ENCODE measurements at regions not wholly inside any gene's neighbourhood (a gene's known extent, or its start where the extent isn't known, plus 50 kb on each side); places are given as distances from the start of the nearest gene placed in this dataset.

DNA sequence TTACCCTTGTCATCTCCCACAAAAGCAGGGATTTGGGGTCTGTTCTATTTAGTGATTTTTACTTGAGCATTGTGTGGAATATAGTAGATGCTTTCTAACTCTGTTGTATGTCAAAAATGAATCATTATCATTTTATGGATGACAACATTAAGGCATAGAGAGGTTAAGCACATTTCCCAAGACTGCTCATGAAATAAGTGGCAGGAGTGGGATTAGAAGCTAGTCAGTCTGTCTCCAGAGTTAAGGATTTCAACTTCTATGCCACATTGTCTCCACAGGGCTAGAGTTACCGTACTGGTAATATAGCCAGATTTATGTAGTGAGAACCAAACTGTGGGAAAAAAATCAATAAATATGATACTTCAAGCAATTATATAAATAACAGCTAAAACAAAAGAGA, 170.6 kb upstream of the DCN start:
- CTCF ChIA-PET = no interaction called here
- Histone ChIP-seq H3K27ac (ENCODE audit: low read depth, low read length, poor library complexity, severe bottlenecking) (no peak overlapping the region), H3K36me3 (ENCODE audit: insufficient read depth, low read length, poor library complexity, severe bottlenecking) (no peaks in the 10 kb centered on the region), H3K4me3 (ENCODE audit: low read depth, low read length, poor library complexity, severe bottlenecking) (no peak overlapping the region), H3K9me3 (ENCODE audit: low read depth, low read length, poor library complexity, severe bottlenecking) (no peaks in the 10 kb centered on the region), H3K4me1 (ENCODE audit: insufficient read depth, low read length, poor library complexity, severe bottlenecking) (no peaks in the 10 kb centered on the region), H3K27me3 (replicated peaks; ENCODE audit: insufficient read depth, low read depth, low read length, poor library complexity) (no peaks in the 10 kb centered on the region)
- no peak for DNase-seq (ENCODE audit: low spot score)
- BruUV-seq (replicated peaks) = no TSS peak
- intact Hi-C loops (cut with micrococcal nuclease; ENCODE audit: unreplicated experiment) = no loop called here
- POLR2A ChIA-PET (ENCODE audit: low non-redundant PET) = no interaction called here
- TF ChIP-seq EZH2 (IDR thresholded peaks at IDR 0.05; ENCODE audit: borderline replicate concordance, low read depth, low read length, poor library complexity, severe bottlenecking) = no peak
- TF ChIP-seq, protein P1, sequence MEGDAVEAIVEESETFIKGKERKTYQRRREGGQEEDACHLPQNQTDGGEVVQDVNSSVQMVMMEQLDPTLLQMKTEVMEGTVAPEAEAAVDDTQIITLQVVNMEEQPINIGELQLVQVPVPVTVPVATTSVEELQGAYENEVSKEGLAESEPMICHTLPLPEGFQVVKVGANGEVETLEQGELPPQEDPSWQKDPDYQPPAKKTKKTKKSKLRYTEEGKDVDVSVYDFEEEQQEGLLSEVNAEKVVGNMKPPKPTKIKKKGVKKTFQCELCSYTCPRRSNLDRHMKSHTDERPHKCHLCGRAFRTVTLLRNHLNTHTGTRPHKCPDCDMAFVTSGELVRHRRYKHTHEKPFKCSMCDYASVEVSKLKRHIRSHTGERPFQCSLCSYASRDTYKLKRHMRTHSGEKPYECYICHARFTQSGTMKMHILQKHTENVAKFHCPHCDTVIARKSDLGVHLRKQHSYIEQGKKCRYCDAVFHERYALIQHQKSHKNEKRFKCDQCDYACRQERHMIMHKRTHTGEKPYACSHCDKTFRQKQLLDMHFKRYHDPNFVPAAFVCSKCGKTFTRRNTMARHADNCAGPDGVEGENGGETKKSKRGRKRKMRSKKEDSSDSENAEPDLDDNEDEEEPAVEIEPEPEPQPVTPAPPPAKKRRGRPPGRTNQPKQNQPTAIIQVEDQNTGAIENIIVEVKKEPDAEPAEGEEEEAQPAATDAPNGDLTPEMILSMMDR (conservative IDR thresholded peaks at IDR 0.05; ENCODE audit: low read depth, low read length) = no peak

DNA sequence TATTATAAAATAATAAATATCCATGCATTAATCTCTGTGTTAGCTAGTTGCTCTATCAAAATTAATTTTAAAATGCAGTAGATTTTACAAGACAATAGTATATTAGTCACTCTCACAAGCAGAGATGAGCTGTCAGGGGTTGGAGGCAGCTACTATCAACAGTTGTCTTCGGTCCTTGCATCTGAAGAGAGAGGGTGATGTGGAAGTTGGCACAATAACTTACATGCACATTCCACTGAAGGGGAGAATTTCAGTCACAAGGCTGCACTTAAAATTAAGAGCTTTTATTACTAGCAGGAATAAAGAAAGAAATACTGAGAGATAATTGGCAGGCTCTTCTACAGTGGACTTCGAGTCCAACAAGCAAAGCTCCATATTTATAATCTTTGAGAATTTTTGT, 166.9 kb upstream of the DCN start:
- H3K9me3 ChIP-seq (ENCODE audit: low read depth, low read length, poor library complexity, severe bottlenecking) = no peaks in the 10 kb centered on the region
- no peak for TF ChIP-seq EZH2 (IDR thresholded peaks at IDR 0.05; ENCODE audit: borderline replicate concordance, low read depth, low read length, poor library complexity, severe bottlenecking)
- TF ChIP-seq, protein P1 (conservative IDR thresholded peaks at IDR 0.05; ENCODE audit: low read depth, low read length) = no peak
- ChIA-PET POLR2A (ENCODE audit: low non-redundant PET) (no interaction called here), CTCF (no interaction called here)
- no peaks in the 10 kb centered on the region for H3K36me3 ChIP-seq (ENCODE audit: insufficient read depth, low read length, poor library complexity, severe bottlenecking)
- H3K27ac ChIP-seq (ENCODE audit: low read depth, low read length, poor library complexity, severe bottlenecking) = no peak overlapping the region
- H3K4me3 ChIP-seq (ENCODE audit: low read depth, low read length, poor library complexity, severe bottlenecking) = no peak overlapping the region
- no TSS peak for BruUV-seq (replicated peaks)
- DNase-seq (ENCODE audit: low spot score) = no peak
- intact Hi-C loops (cut with micrococcal nuclease; ENCODE audit: unreplicated experiment) = loop anchor here (10.0 kb wide), 1 partner anchor 1615 kb away; no protein-coding TSS in a partner anchor
- H3K4me1 ChIP-seq (ENCODE audit: insufficient read depth, low read length, poor library complexity, severe bottlenecking) = no peaks in the 10 kb centered on the region
- H3K27me3 ChIP-seq (replicated peaks; ENCODE audit: insufficient read depth, low read depth, low read length, poor library complexity) = peaks cover 6% of the 10 kb centered on the region

DNA sequence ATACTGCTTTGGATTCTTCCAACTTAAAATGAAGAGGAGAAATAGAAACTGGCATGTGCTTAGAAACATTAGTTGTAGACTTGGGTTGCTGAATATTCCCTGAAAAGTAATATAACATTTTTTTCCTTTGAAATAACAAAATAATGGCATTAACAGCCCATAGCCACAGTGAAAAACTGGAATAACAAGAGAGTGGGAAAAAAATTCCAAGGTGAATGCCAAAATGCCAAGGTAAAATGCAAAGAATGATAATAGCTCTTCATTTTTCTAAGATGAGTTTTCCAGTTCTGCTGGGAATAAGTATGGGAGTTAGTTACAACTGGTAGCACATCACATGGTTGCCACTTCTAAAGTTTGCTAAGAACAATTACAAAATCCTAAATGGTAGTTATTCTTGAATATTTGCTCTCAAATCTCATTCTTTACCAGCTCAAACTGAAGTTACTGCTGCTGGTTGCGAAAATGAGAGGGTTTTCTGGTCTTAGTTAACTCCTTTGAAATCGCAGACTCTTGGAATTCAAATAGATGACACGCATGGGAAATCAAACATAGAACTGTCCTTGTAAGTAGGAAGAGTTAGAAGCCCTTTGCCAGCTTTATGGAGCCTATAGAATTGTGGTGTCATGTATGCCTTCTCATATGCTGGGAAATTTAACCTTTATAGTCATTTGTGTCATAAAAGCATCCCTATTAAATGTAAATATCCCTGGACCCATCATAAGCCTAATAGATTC, 165.0 kb upstream of the DCN start:
- no peak overlapping the region for H3K27ac ChIP-seq (ENCODE audit: low read depth, low read length, poor library complexity, severe bottlenecking)
- CTCF ChIA-PET = no interaction called here
- no peak overlapping the region for H3K4me3 ChIP-seq (ENCODE audit: low read depth, low read length, poor library complexity, severe bottlenecking)
- peaks cover 6% of the 10 kb centered on the region for H3K27me3 ChIP-seq (replicated peaks; ENCODE audit: insufficient read depth, low read depth, low read length, poor library complexity)
- no peaks in the 10 kb centered on the region for H3K4me1 ChIP-seq (ENCODE audit: insufficient read depth, low read length, poor library complexity, severe bottlenecking)
- H3K9me3 ChIP-seq (ENCODE audit: low read depth, low read length, poor library complexity, severe bottlenecking) = no peaks in the 10 kb centered on the region
- no TSS peak for BruUV-seq (replicated peaks)
- DNase-seq (ENCODE audit: low spot score) = no peak
- POLR2A ChIA-PET (ENCODE audit: low non-redundant PET) = no interaction called here
- TF ChIP-seq, protein P1 (conservative IDR thresholded peaks at IDR 0.05; ENCODE audit: low read depth, low read length) = no peak
- no peak for TF ChIP-seq EZH2 (IDR thresholded peaks at IDR 0.05; ENCODE audit: borderline replicate concordance, low read depth, low read length, poor library complexity, severe bottlenecking)
- intact Hi-C loops (cut with micrococcal nuclease; ENCODE audit: unreplicated experiment) = loop anchor here (10.0 kb wide), 1 partner anchor 1613 kb away; no protein-coding TSS in a partner anchor
- H3K36me3 ChIP-seq (ENCODE audit: insufficient read depth, low read length, poor library complexity, severe bottlenecking) = no peaks in the 10 kb centered on the region

All from A673 (cell line).